GM19463 (cell line): ENCODE measurements at regions not wholly inside any gene's neighbourhood (a gene's known extent, or its start where the extent isn't known, plus 50 kb on each side); places are given as distances from the start of the nearest gene placed in this dataset.

Source experiments
- ATAC-seq: cut with Tn5 transposase; IDR thresholded peaks from one replicate; pipeline ENCODE4 v1.9.1; 2021; ENCODE audit warnings: mild to moderate bottlenecking, moderate library complexity; ENCODE audit not compliant: unreplicated experiment

DNA sequence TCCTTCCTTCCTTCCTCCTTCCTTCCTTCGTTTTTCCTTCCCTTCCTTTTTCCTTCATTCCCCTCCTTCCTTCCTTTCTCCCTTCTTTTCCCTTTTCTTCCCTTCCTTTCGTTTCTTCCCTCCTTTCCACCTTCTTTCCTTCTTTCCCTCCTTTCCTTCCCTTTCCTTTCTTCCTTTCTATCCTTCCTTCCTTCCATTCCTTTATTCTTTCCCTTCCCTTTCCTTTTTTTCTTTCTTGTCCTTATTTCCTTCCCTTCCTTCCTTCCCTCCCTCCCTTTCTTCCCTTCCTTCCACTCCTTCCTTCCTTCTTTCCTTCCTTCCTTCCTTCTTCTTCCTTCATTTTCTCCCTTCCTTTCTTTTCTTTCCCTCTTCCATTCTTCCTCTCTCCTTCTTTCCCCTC, 394.6 kb downstream of the GABRB3 start:
- ATAC-seq = no peak

DNA sequence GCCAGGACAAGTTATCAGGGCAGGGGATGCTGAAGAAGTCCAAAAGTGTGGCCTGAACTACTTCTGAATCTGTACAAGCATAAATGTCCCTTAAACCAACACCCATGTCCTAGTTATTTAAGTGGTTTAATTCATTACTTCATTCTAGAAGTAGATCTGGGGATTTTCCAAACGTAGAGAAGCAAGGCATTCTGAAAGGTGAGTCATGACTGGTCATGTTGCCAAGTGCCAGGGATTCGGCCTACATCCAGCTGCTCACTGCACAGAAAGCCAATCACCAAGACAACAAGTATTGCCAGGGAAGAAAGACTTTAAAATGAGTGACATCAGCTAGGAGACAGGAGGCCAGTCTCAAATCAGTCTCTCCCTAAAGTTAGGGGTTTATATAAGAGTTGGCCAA, 396.6 kb downstream of the GABRB3 start:
- ATAC-seq = no peak

DNA sequence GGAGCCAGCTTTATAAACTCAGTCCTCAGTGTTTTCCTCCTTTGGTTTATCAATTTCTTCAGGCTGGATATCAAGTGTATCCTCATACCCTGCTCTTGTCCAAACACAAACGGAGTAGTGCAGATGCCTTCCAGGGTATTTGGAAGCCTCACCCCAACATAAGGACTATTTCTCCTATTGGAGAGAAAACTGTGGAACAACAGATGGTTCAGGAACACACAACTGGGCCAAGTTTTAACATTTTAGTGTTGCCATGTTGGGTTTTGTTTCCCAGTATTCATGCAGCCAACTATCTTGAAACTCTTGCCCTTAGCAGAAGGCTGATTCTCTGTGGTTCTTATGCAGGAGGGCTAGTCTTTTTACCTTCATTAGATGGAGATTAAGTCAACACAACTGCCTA, 398.1 kb downstream of the GABRB3 start:
- no peak for ATAC-seq

DNA sequence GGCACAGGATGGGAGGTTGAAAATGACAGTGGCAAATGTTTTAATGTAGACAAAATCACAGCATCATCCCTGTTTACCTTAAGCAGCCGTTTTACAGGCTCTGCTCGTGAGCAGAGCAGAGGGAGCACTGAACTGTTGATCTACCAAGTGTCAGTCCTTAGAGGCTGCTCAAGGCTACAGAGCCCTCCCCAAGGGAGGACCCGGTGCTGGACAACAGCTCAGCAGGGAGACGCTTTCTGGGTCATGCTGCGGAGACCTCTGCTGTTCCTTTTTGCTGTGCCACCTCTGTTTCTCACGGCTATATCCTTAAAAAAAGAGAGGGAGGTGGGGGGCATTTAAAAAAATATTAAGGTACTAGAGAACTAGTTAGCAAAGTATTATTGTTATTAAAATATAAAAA, 400.2 kb downstream of the GABRB3 start:
- ATAC-seq = no peak

DNA sequence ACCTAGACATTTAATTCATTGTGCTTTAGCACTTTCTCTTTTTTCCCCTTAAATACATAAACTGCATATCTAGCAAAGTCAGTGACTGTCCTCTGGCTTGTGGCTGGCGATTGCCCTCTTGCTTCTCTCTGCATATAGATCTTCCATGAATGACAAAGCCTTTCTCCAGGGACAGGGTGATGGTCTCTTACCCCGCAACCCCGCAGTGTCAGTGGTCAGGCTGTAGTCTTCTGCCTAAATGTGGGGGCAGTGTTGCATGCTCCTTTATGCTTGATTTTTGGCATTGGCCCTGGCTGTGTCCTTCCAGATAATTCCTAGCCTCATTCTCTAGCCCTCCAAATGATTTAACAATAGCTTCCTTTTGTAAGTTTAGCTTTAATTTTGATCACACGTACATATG, 407.8 kb downstream of the GABRB3 start:
- no peak for ATAC-seq

DNA sequence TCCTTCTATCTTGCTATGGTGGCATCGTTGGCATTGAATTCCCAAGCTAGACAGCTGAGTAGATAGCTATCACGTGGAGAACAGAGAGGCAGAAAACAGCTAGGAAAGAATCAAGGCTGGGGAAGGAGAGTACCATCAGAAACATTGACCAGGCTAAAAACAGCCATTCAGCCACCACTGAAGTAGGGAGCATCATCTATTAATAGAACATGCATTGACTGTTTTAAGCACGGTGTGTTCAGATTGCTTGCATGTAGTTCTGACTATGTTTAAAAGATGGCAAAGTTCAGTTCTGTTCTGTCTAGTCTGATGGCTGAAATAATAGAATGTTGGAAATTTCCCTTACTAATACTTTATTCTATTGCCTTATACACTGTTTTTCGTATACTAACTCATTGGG, 413.0 kb downstream of the GABRB3 start:
- no peak for ATAC-seq

DNA sequence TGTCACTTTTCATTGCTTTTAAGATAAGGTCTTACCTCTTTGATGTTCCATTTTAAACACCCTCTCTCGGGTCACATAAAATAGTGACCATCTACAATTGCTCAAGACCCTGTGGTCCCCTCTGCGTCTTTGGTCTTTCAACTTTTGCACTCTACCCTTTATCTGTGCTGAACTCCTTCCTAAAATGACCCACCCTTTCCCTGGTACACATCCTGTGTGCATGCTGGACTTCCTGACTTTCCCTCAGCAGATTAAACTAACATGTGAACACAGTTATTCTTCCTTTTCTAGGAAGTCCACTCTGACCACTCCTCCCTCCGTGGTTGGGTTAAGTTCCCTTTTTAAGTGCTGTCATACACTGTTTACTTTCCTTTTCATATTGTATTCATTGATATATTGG, 414.2 kb downstream of the GABRB3 start:
- no peak for ATAC-seq

DNA sequence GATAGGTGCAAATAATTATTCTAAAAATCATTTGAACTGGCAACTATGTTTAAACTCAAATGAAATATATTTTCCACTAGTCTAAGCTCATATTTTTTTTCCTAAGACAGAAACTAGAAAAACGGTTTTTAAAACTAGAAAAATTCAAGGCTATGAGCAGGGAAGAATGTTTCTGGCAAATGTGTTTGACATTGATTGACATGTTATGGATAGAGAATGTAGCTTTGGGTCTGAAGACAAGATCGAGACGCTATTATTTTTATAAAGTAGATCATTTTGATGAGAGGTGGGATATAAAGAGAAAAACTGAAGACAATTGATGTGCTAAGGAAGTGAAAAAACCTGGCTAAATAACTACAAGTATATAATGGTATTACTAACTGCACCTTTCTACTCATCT, 415.2 kb downstream of the GABRB3 start:
- ATAC-seq = no peak

DNA sequence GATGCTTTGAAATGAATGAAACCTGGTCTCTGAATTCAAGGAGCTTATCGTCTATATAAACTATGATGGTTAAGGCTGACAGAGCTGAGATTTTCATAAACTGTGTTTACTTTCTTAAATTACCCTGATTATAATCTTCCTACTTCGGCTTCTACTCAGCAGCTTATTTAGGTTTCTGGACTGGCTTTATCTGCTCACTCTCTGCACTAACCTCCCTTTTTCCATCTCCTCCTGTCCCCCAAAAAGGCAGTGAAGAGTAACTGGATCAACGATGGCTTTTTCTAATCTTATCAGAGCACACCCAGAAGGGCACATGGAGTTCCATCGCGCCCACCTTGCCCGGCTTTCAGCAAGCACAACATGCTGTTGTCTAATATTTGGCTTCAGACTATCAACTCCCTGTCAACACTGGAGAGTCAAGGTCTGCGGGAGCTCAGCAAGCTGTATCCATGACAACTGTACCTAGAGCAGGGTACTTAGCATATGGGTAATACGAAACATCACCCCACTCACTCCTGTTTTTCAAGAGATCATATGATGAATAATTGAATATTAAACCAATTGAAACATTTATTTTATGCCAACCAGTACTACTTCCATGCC, 417.3 kb downstream of the GABRB3 start:
- no peak for ATAC-seq

DNA sequence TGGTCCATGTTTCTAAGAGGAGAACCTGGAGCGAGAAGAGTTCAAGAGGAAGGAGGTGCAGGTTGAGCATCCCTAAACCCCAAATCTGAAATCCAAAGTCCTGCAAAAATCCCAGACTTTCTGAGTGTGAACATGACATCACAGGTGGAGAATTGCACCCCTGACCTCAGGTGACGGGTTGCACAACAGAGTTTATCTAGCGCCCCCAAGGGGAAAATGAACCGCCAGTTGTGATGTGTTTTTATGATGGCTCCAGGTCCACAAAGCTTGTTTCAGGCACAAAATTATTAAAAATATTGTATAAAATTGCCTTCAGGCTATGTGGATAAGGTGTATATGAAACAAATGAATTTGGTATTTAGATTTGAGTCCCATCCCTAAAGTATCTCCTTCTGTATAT, 420.0 kb downstream of the GABRB3 start:
- no peak for ATAC-seq

DNA sequence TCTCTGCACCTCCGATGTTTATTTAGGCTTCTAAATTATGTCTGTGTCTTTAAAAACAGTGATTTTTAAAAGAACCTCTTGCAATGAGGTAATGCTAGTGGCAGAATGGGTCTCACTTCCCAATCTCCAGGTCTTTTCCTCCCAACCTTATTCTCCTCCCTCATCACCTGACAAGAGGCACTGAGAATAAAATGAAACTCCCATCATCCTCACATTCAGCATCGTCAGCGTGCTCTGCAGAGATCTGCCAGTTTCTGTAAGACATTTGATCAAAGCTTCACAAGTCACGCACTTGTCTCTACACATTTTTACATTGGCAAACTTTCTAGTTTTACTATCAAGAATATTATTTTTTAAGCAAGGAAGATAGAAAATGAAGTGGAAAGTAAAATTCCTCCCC, 420.5 kb downstream of the GABRB3 start:
- ATAC-seq = no peak

DNA sequence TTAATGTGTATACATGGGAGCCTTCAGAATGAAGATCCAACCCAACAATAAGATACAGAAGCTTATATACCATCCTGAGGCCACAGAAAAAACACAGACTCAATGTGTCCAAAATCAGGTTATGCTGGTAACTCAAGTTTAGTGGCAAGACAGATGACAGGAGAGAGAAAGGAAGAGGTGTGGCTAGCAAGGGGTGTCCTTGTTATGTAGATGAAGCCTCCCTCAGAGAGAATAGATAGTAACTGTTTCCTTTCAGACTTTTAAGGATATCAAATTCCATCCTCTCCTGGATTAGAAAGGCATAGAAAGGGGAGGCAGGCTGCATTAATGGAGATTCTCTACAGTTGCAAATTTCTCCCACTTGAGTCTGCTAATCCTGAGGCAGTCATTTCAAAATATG, 447.4 kb downstream of the GABRB3 start:
- no peak for ATAC-seq

DNA sequence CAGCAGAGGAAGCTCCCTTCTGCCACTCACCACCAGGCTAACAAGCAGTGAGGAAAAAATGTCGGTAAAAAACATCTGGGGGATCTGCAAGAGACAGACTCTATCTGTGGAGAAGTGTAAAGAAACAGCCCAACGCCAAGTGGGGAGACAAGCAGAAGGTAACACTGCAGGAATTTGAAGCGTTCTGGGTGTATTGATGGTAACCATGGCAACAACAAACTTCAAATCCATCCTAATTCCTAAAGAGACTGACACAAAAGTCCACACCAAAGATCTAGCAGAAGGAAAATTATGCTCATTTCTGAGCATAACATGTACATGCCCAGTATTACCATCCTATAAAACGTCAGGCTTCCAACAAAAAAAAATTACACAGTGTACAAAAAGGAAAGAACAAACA, 449.3 kb downstream of the GABRB3 start:
- ATAC-seq = no peak

DNA sequence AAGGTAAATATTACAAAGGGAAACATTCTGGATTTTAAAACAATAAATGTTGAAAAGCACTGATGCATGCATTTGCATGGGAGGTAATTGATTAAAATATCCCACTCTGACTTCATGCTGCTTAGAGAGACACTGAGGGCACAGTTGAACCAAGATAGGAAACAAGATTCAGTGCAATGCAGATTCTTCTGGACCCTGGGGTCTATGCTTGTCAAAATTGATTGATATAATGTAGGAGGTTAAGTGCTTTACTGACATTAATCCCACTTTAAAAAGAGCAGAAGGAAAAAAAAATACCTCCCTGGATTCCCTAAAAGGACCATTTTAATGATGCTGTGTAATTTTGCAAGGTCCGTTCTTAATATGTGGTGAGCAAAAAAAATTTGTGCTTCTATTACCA, 454.2 kb downstream of the GABRB3 start:
- ATAC-seq = no peak

DNA sequence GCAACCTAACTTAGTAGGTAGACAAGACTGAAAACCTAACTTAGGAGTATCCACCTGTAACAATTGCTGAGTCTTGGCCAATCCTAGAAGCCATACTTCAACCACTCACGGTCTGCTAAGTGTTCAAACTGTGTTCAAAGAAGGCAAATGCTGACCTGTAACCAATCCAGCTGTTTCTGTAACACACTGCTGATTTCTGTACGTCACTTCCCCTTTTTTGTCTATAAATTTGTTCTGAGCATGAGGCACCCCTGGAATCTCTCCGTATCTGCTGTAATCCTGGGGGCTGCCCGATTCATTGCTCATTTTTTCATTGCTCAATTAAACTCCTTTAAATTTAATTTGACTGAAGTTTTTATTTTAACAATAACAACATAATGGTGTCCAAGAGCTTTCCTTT, 451.4 kb upstream of the ATP10A start:
- ATAC-seq = no peak

DNA sequence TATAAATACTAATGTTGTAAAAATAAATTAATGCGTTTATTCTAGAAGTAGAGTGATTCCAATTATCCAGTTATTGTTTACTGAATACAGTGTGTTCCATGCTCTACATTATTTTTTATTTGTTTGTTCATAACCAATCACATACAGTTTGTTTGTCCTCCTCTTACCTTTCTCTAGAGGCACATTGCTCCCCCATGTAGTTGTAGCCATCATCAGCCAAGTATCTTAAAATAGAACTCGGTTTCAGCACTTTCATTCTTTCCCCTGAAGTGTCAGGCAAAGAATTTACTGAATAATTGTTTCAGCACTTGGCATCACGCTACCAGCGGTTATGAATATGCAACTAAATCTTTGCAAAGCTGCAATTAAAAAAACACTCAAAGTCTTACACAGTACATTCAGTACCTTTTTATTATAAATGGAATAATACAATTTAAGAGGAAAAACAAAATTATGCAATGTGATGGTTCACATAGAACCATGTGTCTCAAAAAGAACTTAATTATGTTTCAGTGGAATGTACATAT, 448.6 kb upstream of the ATP10A start:
- no peak for ATAC-seq

DNA sequence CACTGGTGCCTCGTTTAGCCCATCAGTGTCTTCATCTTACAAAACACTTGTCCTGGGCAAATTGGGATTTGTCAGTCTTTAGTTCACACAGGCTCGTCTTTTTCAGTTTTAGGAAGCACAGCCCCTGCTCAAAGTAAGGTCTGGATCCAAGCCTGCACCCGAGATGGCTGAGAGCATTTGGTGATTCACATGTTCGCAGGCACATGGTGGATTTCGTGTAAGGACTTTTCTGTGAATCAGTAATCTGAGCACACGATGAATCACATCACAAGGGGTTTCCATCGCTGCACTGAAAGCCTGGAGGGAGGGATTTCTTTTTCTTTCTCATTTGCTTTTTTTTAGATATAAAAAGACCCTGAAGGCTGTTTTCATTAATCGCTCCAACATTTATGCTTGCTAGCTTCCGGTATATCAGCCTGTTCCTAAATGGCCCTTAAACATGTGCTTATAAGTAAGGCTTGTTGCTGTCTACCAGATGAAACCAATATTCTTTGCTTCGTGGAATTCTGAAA, 435.6 kb upstream of the ATP10A start:
- no peak for ATAC-seq

DNA sequence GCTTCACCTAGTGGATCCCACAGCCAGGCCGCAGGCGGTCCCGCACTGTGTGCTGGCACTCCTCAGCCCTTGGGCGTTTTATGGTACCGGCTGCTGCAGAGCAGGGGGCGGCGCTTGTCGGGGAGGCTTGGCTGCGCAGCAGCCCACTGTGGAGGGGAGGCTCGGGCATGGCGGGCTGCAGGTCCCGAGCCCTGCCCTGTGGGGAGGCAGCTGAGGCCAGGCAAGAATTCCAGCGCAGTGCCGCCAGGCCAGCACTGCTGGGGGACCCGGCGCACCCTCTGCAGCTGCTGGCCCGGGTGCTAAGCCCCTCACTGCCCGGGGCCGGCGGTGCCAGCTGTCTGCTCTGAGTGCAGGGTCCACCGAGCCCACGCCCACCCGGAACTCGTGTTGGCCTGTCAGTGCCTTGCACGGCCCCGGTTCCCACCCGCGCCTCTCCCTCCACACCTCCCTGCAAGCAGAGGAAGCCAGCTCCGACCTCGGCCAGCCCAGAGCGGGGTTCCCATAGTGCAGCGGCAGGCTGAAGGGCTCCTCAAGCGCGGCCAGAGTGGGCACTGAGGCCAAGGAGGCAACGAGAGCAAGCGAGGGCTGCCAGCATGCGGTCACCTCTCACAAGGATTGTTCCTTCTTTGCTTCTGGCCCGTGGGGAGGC, 435.0 kb upstream of the ATP10A start:
- no peak for ATAC-seq

DNA sequence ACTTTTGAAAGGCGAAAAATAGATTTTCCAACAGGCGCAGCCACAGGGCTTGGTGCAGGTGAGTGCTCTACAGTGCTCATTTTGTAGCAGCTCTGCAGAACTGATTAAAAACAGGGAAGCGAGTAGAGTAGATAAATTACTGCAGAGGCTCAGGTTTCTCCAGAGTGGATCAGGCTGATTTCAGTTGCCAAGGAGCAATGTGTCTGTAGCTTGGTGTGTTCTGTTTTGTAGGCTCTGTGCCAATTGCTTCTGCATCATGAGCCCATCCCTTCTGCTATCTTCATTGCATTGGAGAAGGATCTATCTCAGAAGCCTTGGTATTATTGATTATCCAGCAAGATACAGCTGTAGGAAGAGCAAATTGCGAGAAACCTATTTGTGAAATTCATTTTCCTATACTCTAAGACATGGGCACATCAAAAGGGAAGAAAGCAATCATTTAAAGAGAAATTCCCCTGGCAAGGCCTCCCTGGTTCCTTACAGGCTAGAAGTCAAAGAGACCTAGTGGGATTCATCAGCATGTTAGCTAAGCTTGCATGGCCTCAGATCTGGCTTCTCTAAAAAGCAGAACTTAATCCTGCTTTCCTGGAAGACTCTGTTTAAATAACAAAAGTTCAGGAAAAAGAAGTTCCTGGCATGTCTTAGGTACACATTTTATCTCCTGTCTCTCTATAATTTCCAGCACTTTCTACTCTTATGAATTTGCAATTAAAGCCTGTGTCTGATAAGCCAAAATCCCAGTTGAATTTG, 432.4 kb upstream of the ATP10A start:
- no peak for ATAC-seq

DNA sequence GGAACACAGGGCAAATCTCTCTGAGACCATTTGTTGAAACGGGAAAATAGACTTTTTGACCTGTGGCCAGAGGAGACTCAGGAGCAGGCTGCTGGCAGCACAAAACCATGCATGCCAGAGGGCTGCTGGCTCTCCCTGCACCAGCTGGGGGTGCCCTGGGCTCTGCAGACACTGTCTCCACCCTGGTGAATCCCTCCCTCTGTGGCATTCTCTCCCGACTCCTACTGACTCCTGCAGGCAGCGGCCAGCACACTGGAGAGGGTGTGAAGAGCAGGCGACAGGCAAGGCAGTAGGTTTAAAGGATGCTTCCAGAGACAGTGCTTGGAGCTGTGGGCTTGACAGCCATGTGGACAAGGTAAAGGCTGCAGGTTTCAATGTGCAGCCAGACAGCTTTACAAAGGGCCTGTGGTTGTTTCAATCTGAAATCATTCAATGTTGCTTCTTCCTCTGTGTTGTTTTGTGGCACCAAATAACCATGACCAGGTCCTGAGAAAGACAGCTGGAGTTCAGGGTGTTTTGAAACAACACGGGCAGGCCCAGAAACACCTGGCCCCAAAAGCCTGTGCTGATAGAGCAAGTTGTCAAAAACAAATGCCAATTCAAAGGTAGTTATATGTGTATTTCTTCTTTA, 431.0 kb upstream of the ATP10A start:
- no peak for ATAC-seq

DNA sequence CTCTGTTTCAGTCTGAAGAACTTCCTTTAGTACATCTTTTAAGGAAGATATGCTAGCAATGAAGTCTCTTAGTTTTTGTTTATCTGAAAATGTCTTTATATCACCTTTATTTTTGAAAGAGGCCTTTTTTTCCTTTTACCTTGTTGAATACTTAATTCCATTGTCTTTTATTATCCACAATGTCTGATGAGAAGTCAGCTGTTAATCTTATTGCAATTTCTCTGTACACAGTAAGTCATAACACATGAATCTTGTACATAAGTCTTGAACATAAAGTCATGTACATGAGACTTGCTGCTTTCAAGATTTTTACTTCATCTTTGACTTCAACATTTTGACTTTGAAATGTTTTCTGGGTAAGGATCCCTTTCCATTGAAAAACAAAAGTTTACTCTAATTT, 424.3 kb upstream of the ATP10A start:
- ATAC-seq = no peak

DNA sequence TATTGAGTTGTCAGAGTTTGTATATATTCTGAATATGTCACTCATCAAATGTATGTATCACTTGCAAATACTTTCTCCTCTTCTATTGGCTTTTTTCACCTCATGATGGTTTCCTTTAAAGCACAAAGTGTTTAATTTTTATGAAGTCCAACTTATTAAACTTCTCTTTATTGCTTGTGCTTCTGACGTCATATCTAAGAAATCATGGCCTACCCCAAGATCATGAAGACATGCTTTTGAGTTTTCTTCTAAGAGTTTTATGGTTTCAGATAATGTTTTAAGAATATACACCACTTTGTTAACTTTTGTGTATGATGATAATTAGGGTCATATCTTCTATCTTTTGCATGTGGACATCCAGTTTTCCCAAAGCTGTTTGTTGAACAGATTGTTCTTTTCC, 417.2 kb upstream of the ATP10A start:
- no peak for ATAC-seq
